Colonic mucosa (tissue), 4 donors: ENCODE measurements at regions not wholly inside any gene's neighbourhood (a gene's known extent, or its start where the extent isn't known, plus 50 kb on each side); places are given as distances from the start of the nearest gene placed in this dataset.

ENCODE experiments used
- DNase-seq: peaks from one replicate; pipeline ENCODE4 v3.0.0-alpha.2; 2020
- H3K27ac ChIP-seq: fragments of 200-600 bp; one replicate; pipeline ENCODE4 v1.8.0; 2021
- H3K27me3 ChIP-seq: fragments of 200-600 bp; one replicate; pipeline ENCODE4 v1.8.0; 2021
- H3K36me3 ChIP-seq: fragments of 200-600 bp; one replicate; pipeline ENCODE4 v1.8.0; 2021
- H3K4me1 ChIP-seq: fragments of 200-600 bp; one replicate; pipeline ENCODE4 v1.8.0; 2021; ENCODE audit warnings: mild to moderate bottlenecking
- H3K4me3 ChIP-seq: fragments of 200-600 bp; one replicate; pipeline ENCODE4 v1.8.0; 2021
- H3K9ac ChIP-seq, 2 donors: one replicate each; pipeline ENCODE4 v1.7.0; 2013; ENCODE audit warnings: control low read depth in 2 of 2, low read depth in 2 of 2, low read length in 2 of 2
- H3K9me3 ChIP-seq: fragments of 200-600 bp; one replicate; pipeline ENCODE4 v1.8.0; 2021
- CTCF ChIP-seq: fragments of 200-600 bp; IDR thresholded peaks from one replicate; pipeline ENCODE4 v1.8.0; 2022; ENCODE audit warnings: antibody characterized with exemption, mild to moderate bottlenecking
- intact Hi-C: fragments of 100-400 bp; cut with DNase I; formaldehyde crosslinking; loops from one replicate; pipeline ENCODE4 v1.14.1; 2022
- donor health status: healthy.
- donor health status: DM: no; HTN: no; CAD: no.
- donor health status: DM: no; HTN: no; CAD: no.

- Histone ChIP-seq H3K4me3 (peak overlapping the region; percentile 5), H3K4me1 (peaks cover 20% of the 10 kb centered on the region), H3K36me3 (no peaks in the 10 kb centered on the region), H3K27me3 (no peaks in the 10 kb centered on the region), H3K9me3 (no peaks in the 10 kb centered on the region), H3K9ac (peak overlapping the region; percentile 46 to 66), H3K27ac (peak overlapping the region; percentile 60)
- no peak for TF ChIP-seq CTCF
- DNase-seq, result peak; percentile 69
- intact Hi-C loops, result no loop called here
Measured at GRCh38 chr10:132467464-132468149, 70.0 kb upstream of the INPP5A start.

GRCh38 chr10:132468216-132468615 is 69.4 kb upstream of the INPP5A start:
- no peak for TF ChIP-seq CTCF
- H3K9me3 ChIP-seq, result no peaks in the 10 kb centered on the region
- no peak for DNase-seq
- peak overlapping the region; percentile 46 to 66 for H3K9ac ChIP-seq
- H3K36me3 ChIP-seq, result no peaks in the 10 kb centered on the region
- H3K27me3 ChIP-seq, result no peaks in the 10 kb centered on the region
- peak overlapping the region; percentile 5 for H3K4me3 ChIP-seq
- H3K27ac ChIP-seq, result no peak overlapping the region
- intact Hi-C loops, result no loop called here
- peaks cover 20% of the 10 kb centered on the region for H3K4me1 ChIP-seq

GRCh38 chr10:132468651-132469050 is 68.9 kb upstream of the INPP5A start:
- no peak overlapping the region for H3K4me3 ChIP-seq
- intact Hi-C loops, result no loop called here
- no peaks in the 10 kb centered on the region for H3K27me3 ChIP-seq
- no peak overlapping the region for H3K9ac ChIP-seq
- peaks cover 20% of the 10 kb centered on the region for H3K4me1 ChIP-seq
- no peak for TF ChIP-seq CTCF
- no peak overlapping the region for H3K27ac ChIP-seq
- H3K9me3 ChIP-seq, result no peaks in the 10 kb centered on the region
- H3K36me3 ChIP-seq, result no peaks in the 10 kb centered on the region
- DNase-seq, result no peak

GRCh38 chr10:132469197-132469884 is 68.2 kb upstream of the INPP5A start:
- no peaks in the 10 kb centered on the region for H3K36me3 ChIP-seq
- H3K9me3 ChIP-seq, result no peaks in the 10 kb centered on the region
- H3K9ac ChIP-seq, result no peak overlapping the region
- intact Hi-C loops, result no loop called here
- TF ChIP-seq CTCF, result no peak
- H3K4me1 ChIP-seq, result peaks cover 19% of the 10 kb centered on the region
- no peaks in the 10 kb centered on the region for H3K27me3 ChIP-seq
- H3K4me3 ChIP-seq, result no peak overlapping the region
- H3K27ac ChIP-seq, result no peak overlapping the region
- no peak for DNase-seq

- no peaks in the 10 kb centered on the region for H3K36me3 ChIP-seq
- no peak for DNase-seq
- intact Hi-C loops, result no loop called here
Measured at GRCh38 chr10:132470410-132471124, 67.0 kb upstream of the INPP5A start.

More at GRCh38 chr10:132470410-132471124, 67.0 kb upstream of the INPP5A start:
- TF ChIP-seq CTCF, result no peak
- Histone ChIP-seq H3K9me3 (no peaks in the 10 kb centered on the region), H3K27ac (no peak overlapping the region), H3K9ac (no peak overlapping the region), H3K4me1 (peaks cover 10% of the 10 kb centered on the region), H3K4me3 (no peak overlapping the region), H3K27me3 (no peaks in the 10 kb centered on the region)
